ENCODE measurements at regions not wholly inside any gene's neighbourhood (a gene's known extent, or its start where the extent isn't known, plus 50 kb on each side); places are given as distances from the start of the nearest gene placed in this dataset.

DNA sequence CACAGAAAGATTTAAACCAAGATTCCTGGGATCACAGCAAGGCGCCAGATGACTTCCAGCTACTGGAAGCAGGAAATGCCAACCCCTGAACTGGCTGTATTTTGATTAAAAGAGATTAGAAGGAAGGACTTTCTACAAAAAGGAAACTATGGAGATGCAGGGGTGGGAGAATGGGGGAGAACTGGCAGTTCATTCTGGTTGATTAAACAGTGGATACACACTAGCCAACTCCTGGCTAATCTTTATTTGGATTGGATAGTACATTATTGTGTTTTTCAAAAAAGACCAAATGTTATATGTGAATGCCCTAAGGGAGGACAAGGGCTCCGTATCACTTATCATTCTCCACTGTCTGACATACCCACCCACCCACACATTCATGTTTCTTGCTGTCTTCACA, 93.2 kb downstream of the CDO1 start:
- Histone ChIP-seq H3K18ac (ENCODE audit: low read depth, low read length) (no peak overlapping the region), H3K36me3 (ENCODE audit: control insufficient read depth, insufficient read depth, low read length) (no peaks in the 10 kb centered on the region), H2AFZ (replicated peaks; ENCODE audit: low read length, poor library complexity) (no peak overlapping the region), H2BK15ac (ENCODE audit: low read depth, low read length) (no peak overlapping the region), H2BK120ac (ENCODE audit: low read depth, low read length) (no peak overlapping the region), H2BK5ac (ENCODE audit: low read depth, low read length, poor library complexity, severe bottlenecking) (no peak overlapping the region), H3K27ac (ENCODE audit: insufficient read depth, low read length) (no peak overlapping the region), H2AK5ac (ENCODE audit: low read depth, low read length) (no peak overlapping the region), H3K4me1 (ENCODE audit: control insufficient read depth, insufficient read depth, low read length) (no peaks in the 10 kb centered on the region), H3K4ac (ENCODE audit: low read depth, low read length) (no peak overlapping the region), H3K9me1 (ENCODE audit: insufficient read depth, low read length) (no peaks in the 10 kb centered on the region), H4K91ac (ENCODE audit: insufficient read depth, low read depth, low read length) (no peak overlapping the region), H4K8ac (ENCODE audit: low read depth in 2 of 2, low read length in 2 of 2) (no peak overlapping the region), H2BK20ac (ENCODE audit: low read depth, low read length) (no peak overlapping the region), H3K9me3 (ENCODE audit: control insufficient read depth, insufficient read depth, low read length) (no peaks in the 10 kb centered on the region), H3K27me3 (ENCODE audit: control insufficient read depth, insufficient read depth, low read length) (no peaks in the 10 kb centered on the region), H3K14ac (replicated peaks; ENCODE audit: low read depth, low read length) (no peak overlapping the region), H3K9ac (ENCODE audit: low read depth, low read length) (no peak overlapping the region), H3K79me1 (ENCODE audit: low read depth in 1 of 2, low read length in 2 of 2) (no peaks in the 10 kb centered on the region), H4K5ac (ENCODE audit: low read depth, low read length) (no peak overlapping the region), H2AK9ac (replicated peaks; ENCODE audit: low read depth, low read length, poor library complexity) (no peak overlapping the region), H3K4me3 (ENCODE audit: insufficient read depth, low read depth, low read length) (no peak overlapping the region), H3K4me2 (ENCODE audit: low read depth, low read length) (no peak overlapping the region), H3K23ac (ENCODE audit: low read depth, low read length) (no peak overlapping the region), H4K20me1 (ENCODE audit: insufficient read depth, low read length) (no peaks in the 10 kb centered on the region), H3K56ac (ENCODE audit: extremely low read depth, insufficient read depth, low read length) (no peak overlapping the region)
- dilution Hi-C loops (cut with HindIII; ENCODE audit: low sequenced_read_pairs, unreplicated experiment): no loop called here
- TF ChIP-seq NFE2L2 (IDR thresholded peaks at IDR 0.05; ENCODE audit: low read depth, low read length) (no peak), RAD21 (IDR thresholded peaks at IDR 0.05; ENCODE audit: low read length) (no peak), RCOR1 (IDR thresholded peaks at IDR 0.05; ENCODE audit: insufficient replicate concordance, low read length) (no peak), POLR2A (IDR thresholded peaks at IDR 0.05; ENCODE audit: low read depth, low read length) (no peak), BHLHE40 (IDR thresholded peaks at IDR 0.05; ENCODE audit: low read depth, low read length) (no peak), SMC3 (IDR thresholded peaks at IDR 0.05; ENCODE audit: low read depth, low read length) (no peak), MXI1 (IDR thresholded peaks at IDR 0.05; ENCODE audit: borderline replicate concordance, low read depth, low read length) (no peak)
- TF ChIP-seq, protein P1, sequence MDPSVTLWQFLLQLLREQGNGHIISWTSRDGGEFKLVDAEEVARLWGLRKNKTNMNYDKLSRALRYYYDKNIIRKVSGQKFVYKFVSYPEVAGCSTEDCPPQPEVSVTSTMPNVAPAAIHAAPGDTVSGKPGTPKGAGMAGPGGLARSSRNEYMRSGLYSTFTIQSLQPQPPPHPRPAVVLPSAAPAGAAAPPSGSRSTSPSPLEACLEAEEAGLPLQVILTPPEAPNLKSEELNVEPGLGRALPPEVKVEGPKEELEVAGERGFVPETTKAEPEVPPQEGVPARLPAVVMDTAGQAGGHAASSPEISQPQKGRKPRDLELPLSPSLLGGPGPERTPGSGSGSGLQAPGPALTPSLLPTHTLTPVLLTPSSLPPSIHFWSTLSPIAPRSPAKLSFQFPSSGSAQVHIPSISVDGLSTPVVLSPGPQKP (IDR thresholded peaks at IDR 0.05; ENCODE audit: borderline replicate concordance, low read depth, low read length): no peak
- no peak for ATAC-seq (ENCODE audit: low read depth)
- no TSS peak for BruUV-seq (replicated peaks)
- ChIA-PET CTCF (no interaction called here), POLR2A (ENCODE audit: unreplicated experiment) (no interaction called here)
- in situ Hi-C loops (cut with MboI; ENCODE audit: low sequenced_read_pairs): no loop called here
- intact Hi-C loops (cut with micrococcal nuclease): no loop called here
- no peak for DNase-seq
- no CpG with 5 or more reads among the region's 2 CpGs for WGBS, 2 experiments (ENCODE audit: extremely low coverage in 2 of 2, insufficient read length in 1 of 2)
